Endothelial cell of umbilical vein (primary cell): ENCODE measurements at regions not wholly inside any gene's neighbourhood (a gene's known extent, or its start where the extent isn't known, plus 50 kb on each side); places are given as distances from the start of the nearest gene placed in this dataset.

Source experiments
- BruUV-seq: library from RNA; stranded (reverse); fragments of 400-500 nt; replicated peaks from 2 replicates; lab custom pipeline; 2021; lab: Mats Ljungman, UMichigan
- CTCF ChIA-PET: fragments of 300-600, 350-600 bp; sonication (Branson Sonifier 250); formaldehyde crosslinking; loops from one replicate; lab custom pipeline; 2021; ENCODE audit warnings: antibody characterized with exemption, inconsistent platforms; lab: Charles Lee
- POLR2A ChIA-PET: fragments of 300-600, 350-600 bp; sonication (Branson Sonifier 250); formaldehyde crosslinking; loops from one replicate; lab custom pipeline; 2021; ENCODE audit warnings: antibody characterized with exemption, inconsistent platforms; lab: Charles Lee
- DNase-seq: peaks from one replicate; pipeline ENCODE4 v3.0.0-alpha.2; 2011; ENCODE audit warnings: low read depth, low spot score
- FAIRE-seq: peaks from 2 replicates; lab custom pipeline; 2011; peaks lifted over from hg19 to GRCh38; lab: Jason Lieb, UNC
- H2AFZ ChIP-seq: 2 replicates; pipeline ENCODE4 v1.6.0; 2012; ENCODE audit warnings: low read depth, low read length, control low read depth, inconsistent platforms
- H3K27ac ChIP-seq: 2 replicates; pipeline ENCODE4 v1.5.1; 2011; ENCODE audit warnings: low read depth, mild to moderate bottlenecking, control low read depth, low read length, moderate library complexity; ENCODE audit not compliant: insufficient read depth
- H3K27me3 ChIP-seq, 2 experiments: 2 replicates each; pipeline versions ENCODE4 v1.6.0 to v1.6.1; 2011; ENCODE audit warnings: low read length in 2 of 2, mixed read lengths in 1 of 2; ENCODE audit not compliant: control insufficient read depth in 2 of 2, insufficient read depth in 2 of 2
- H3K36me3 ChIP-seq, 2 experiments: 2 replicates in 1 of 2; 3 replicates in 1 of 2; pipeline ENCODE4 v1.5.1; 2011; ENCODE audit warnings: low read length in 2 of 2, mild to moderate bottlenecking in 1 of 2, moderate library complexity in 1 of 2; ENCODE audit not compliant: control insufficient read depth in 2 of 2, insufficient read depth in 2 of 2; ENCODE audit errors: extremely low read depth in 1 of 2
- H3K4me1 ChIP-seq: 3 replicates; pipeline ENCODE4 v1.5.1; 2011; ENCODE audit warnings: mild to moderate bottlenecking, low read length; ENCODE audit not compliant: control insufficient read depth, insufficient read depth; ENCODE audit errors: extremely low read depth
- H3K4me2 ChIP-seq: 2 replicates; pipeline ENCODE4 v1.6.1; 2011; ENCODE audit warnings: low read length, control low read depth, mixed read lengths; ENCODE audit not compliant: insufficient read depth
- H3K4me3 ChIP-seq, 3 experiments: fragments of 200-600 bp in 1 of 3; sonication (generic), shearing (Covaris generic) in 1 of 3; replicated peaks in 1 of 3; 2 replicates each; pipeline ENCODE4 v1.5.1; 2011 to 2016; ENCODE audit warnings: control low read depth in 3 of 3, low read length in 3 of 3, mild to moderate bottlenecking in 2 of 3, inconsistent platforms in 1 of 3, low read depth in 1 of 3, moderate library complexity in 1 of 3; ENCODE audit not compliant: insufficient read depth in 1 of 3
- H3K79me2 ChIP-seq: 2 replicates; pipeline ENCODE4 v1.6.0; 2012; ENCODE audit warnings: low read length, inconsistent platforms; ENCODE audit not compliant: control insufficient read depth, insufficient read depth
- H3K9ac ChIP-seq: replicated peaks from 2 replicates; pipeline ENCODE3; 2011; ENCODE audit warnings: low read length, control low read depth; ENCODE audit not compliant: insufficient read depth; ENCODE audit errors: extremely low read depth
- H3K9me1 ChIP-seq: replicated peaks from 3 replicates; pipeline ENCODE4 v1.6.0; 2011; ENCODE audit warnings: mild to moderate bottlenecking, low read length; ENCODE audit not compliant: control insufficient read depth, insufficient read depth; ENCODE audit errors: extremely low read depth
- H3K9me3 ChIP-seq: replicated peaks from 2 replicates; pipeline ENCODE4 v1.5.1; 2012; ENCODE audit warnings: low read length, inconsistent platforms; ENCODE audit not compliant: control insufficient read depth, insufficient read depth
- H4K20me1 ChIP-seq: replicated peaks from 2 replicates; pipeline ENCODE3; 2011; ENCODE audit warnings: mild to moderate bottlenecking, low read length; ENCODE audit not compliant: control insufficient read depth, insufficient read depth; ENCODE audit errors: extremely low read depth
- CTCF ChIP-seq, 2 donors: IDR thresholded peaks; 1 replicate in 1 of 2; 2 replicates in 1 of 2; pipeline ENCODE4 v1.5.1; 2011; ENCODE audit warnings: low read length in 2 of 2, mild to moderate bottlenecking in 2 of 2, moderate library complexity in 2 of 2, control low read depth in 1 of 2, inconsistent platforms in 1 of 2, low read depth in 1 of 2; ENCODE audit not compliant: insufficient read depth in 1 of 2; ENCODE audit errors: extremely low read depth in 1 of 2
- EZH2 ChIP-seq: IDR thresholded peaks from 2 replicates; pipeline ENCODE4 v1.6.1; 2012; ENCODE audit warnings: borderline replicate concordance, low read depth, mild to moderate bottlenecking, moderate library complexity, low read length, inconsistent platforms; ENCODE audit not compliant: severe bottlenecking
- FOS ChIP-seq: IDR thresholded peaks from 2 replicates; pipeline ENCODE4 v1.6.1; 2011; ENCODE audit warnings: mild to moderate bottlenecking, low read length, moderate library complexity, borderline replicate concordance; ENCODE audit not compliant: insufficient read depth
- GATA2 ChIP-seq: IDR thresholded peaks from 2 replicates; pipeline ENCODE4 v1.7.0; 2011; ENCODE audit warnings: low read depth, mild to moderate bottlenecking, moderate library complexity, mixed read lengths, low read length; ENCODE audit not compliant: insufficient read length, insufficient read depth
- JUN ChIP-seq: IDR thresholded peaks from 2 replicates; pipeline ENCODE4 v1.6.1; 2011; ENCODE audit warnings: borderline replicate concordance, low read depth; ENCODE audit not compliant: insufficient read length, insufficient read depth
- MAX ChIP-seq: IDR thresholded peaks from 2 replicates; pipeline ENCODE4 v1.6.1; 2011; ENCODE audit not compliant: insufficient read depth, insufficient read length
- MYC ChIP-seq: IDR thresholded peaks from one replicate; pipeline ENCODE4 v1.6.1; 2011; ENCODE audit warnings: mild to moderate bottlenecking, low read depth, low read length
- POLR2A ChIP-seq: IDR thresholded peaks from 2 replicates; pipeline ENCODE4 v1.6.1; 2012; ENCODE audit warnings: low read depth, mild to moderate bottlenecking, control low read depth, low read length
- POLR2AphosphoS5 ChIP-seq: IDR thresholded peaks from 2 replicates; pipeline ENCODE4 v1.6.1; 2012; ENCODE audit warnings: low read depth, mild to moderate bottlenecking, control low read depth, low read length, moderate library complexity; ENCODE audit not compliant: insufficient read depth
- dilution Hi-C: fragments of 300-500 bp; cut with MboI; formaldehyde crosslinking; loops from one replicate; pipeline ENCODE4 v1.15.0; 2019; ENCODE audit warnings: low sequenced_read_pairs; ENCODE audit not compliant: extremely low pct_ligation_motif_present
- intact Hi-C: fragments of 100-400 bp; cut with micrococcal nuclease; formaldehyde crosslinking; loops from one replicate; pipeline ENCODE4 v1.10.0; 2022

GRCh38 chr6:148107911-148108310, 234.7 kb upstream of the SASH1 start:
- FAIRE-seq, result no peak
- CTCF ChIA-PET, result no interaction called here
- H3K9ac ChIP-seq, result no peak overlapping the region
- no peaks in the 10 kb centered on the region for H3K9me3 ChIP-seq
- no peak overlapping the region for H3K27ac ChIP-seq
- no peaks in the 10 kb centered on the region for H3K4me1 ChIP-seq
- H3K27me3 ChIP-seq, result no peaks in the 10 kb centered on the region
- DNase-seq, result no peak
- no peaks in the 10 kb centered on the region for H3K79me2 ChIP-seq
- H3K36me3 ChIP-seq, result no peaks in the 10 kb centered on the region
- BruUV-seq, result no TSS peak
- dilution Hi-C loops, result no loop called here
- no peaks in the 10 kb centered on the region for H3K9me1 ChIP-seq
- no peak for TF ChIP-seq MAX
- no peak for TF ChIP-seq CTCF (IDR thresholded peaks at IDR 0.05; ENCODE audit: extremely low read depth in 1 of 2, insufficient read depth in 1 of 2, low read depth in 1 of 2, low read length in 2 of 2)
- no peak for TF ChIP-seq EZH2
- TF ChIP-seq JUN, result no peak
- no peak for TF ChIP-seq FOS
- TF ChIP-seq POLR2AphosphoS5, result no peak
- TF ChIP-seq GATA2, result no peak
- no peak for TF ChIP-seq MYC
- TF ChIP-seq POLR2A, result no peak
- POLR2A ChIA-PET, result no interaction called here
- intact Hi-C loops, result no loop called here
- no peaks in the 10 kb centered on the region for H4K20me1 ChIP-seq
- H2AFZ ChIP-seq, result no peak overlapping the region
- H3K4me3 ChIP-seq, result no peak overlapping the region
- no peak overlapping the region for H3K4me2 ChIP-seq
